SK-N-SH treated with all-trans-retinoic acid at 6 μM for 48 hours (cell line): ENCODE measurements at regions not wholly inside any gene's neighbourhood (a gene's known extent, or its start where the extent isn't known, plus 50 kb on each side); places are given as distances from the start of the nearest gene placed in this dataset.

Experiments used
- ATAC-seq: fragments of 200-7000 bp; cut with Tn5 transposase; 3 replicates; pipeline ENCODE4 v1.9.1; 2020; ENCODE audit warnings: mild to moderate bottlenecking, moderate library complexity
- ARNTL ChIP-seq: fragments of 450-650 bp; formaldehyde crosslinking; IDR thresholded peaks from 2 replicates; pipeline ENCODE4 v1.5.0; 2020; ENCODE audit warnings: low read depth, mild to moderate bottlenecking, moderate library complexity, borderline replicate concordance
- CSDC2 ChIP-seq: fragments of 250-450 bp; sonication (Bioruptor Pico); IDR thresholded peaks from 2 replicates; pipeline ENCODE4 v1.5.0; 2020; ENCODE audit warnings: mild to moderate bottlenecking, moderate library complexity
- ESRRG ChIP-seq: fragments of 250-450 bp; sonication (Bioruptor Pico); IDR thresholded peaks from 2 replicates; pipeline ENCODE4 v1.6.1; 2021; ENCODE audit warnings: mild to moderate bottlenecking
- GLIS3 ChIP-seq: fragments of 250-450 bp; sonication (Bioruptor Pico); IDR thresholded peaks from 2 replicates; pipeline ENCODE4 v1.5.0; 2020; ENCODE audit warnings: mild to moderate bottlenecking, moderate library complexity
- OSR1 ChIP-seq: fragments of 250-450 bp; sonication (Bioruptor Pico); IDR thresholded peaks from 2 replicates; pipeline ENCODE4 v1.8.0; 2022; ENCODE audit warnings: moderate library complexity, mild to moderate bottlenecking, inconsistent platforms
- PPARA ChIP-seq: fragments of 250-450 bp; sonication (Bioruptor Pico); IDR thresholded peaks from 2 replicates; pipeline ENCODE4 v1.5.0; 2020; ENCODE audit warnings: mild to moderate bottlenecking, borderline replicate concordance
- RARB ChIP-seq: fragments of 250-450 bp; sonication (Bioruptor Pico); IDR thresholded peaks from 2 replicates; pipeline ENCODE4 v1.8.0; 2021; ENCODE audit warnings: mild to moderate bottlenecking, moderate library complexity
- SNAI2 ChIP-seq: fragments of 250-450 bp; sonication (Bioruptor Pico); IDR thresholded peaks from 2 replicates; pipeline ENCODE4 v1.5.0; 2020; ENCODE audit warnings: mild to moderate bottlenecking, moderate library complexity
- TCF4 ChIP-seq: fragments of 250-450 bp; sonication (Bioruptor Pico); IDR thresholded peaks from 2 replicates; pipeline ENCODE4 v1.8.0; 2021; ENCODE audit warnings: mild to moderate bottlenecking, moderate library complexity, borderline replicate concordance
- TOX ChIP-seq: fragments of 250-450 bp; sonication (Bioruptor Pico); IDR thresholded peaks from 2 replicates; pipeline ENCODE4 v1.8.0; 2021; ENCODE audit warnings: mild to moderate bottlenecking, moderate library complexity, borderline replicate concordance
- ZC3H10 ChIP-seq: fragments of 250-450 bp; sonication (Bioruptor Pico); IDR thresholded peaks from 2 replicates; pipeline ENCODE4 v1.5.1; 2021; ENCODE audit warnings: mild to moderate bottlenecking, moderate library complexity
- ZFP3 ChIP-seq: fragments of 250-450 bp; sonication (Bioruptor Pico); IDR thresholded peaks from 2 replicates; pipeline ENCODE4 v1.5.0; 2020; ENCODE audit warnings: mild to moderate bottlenecking, moderate library complexity
- ZFP30 ChIP-seq: fragments of 450-650 bp; formaldehyde crosslinking; IDR thresholded peaks from 2 replicates; pipeline ENCODE4 v1.5.0; 2022; ENCODE audit warnings: mild to moderate bottlenecking, moderate library complexity
- ZNF565 ChIP-seq: fragments of 450-650 bp; formaldehyde crosslinking; conservative IDR thresholded peaks from 2 replicates; pipeline ENCODE4 v1.5.0; 2020; ENCODE audit warnings: low read depth, mild to moderate bottlenecking, moderate library complexity
- ZNF70 ChIP-seq: fragments of 450-650 bp; formaldehyde crosslinking; IDR thresholded peaks from 2 replicates; pipeline ENCODE4 v1.5.0; 2020; ENCODE audit warnings: mild to moderate bottlenecking, moderate library complexity
- ZNF8 ChIP-seq: fragments of 450-650 bp; formaldehyde crosslinking; IDR thresholded peaks from 2 replicates; pipeline ENCODE4 v1.5.0; 2020; ENCODE audit warnings: mild to moderate bottlenecking, moderate library complexity
- TF ChIP-seq, protein P1 (sequence below): fragments of 250-450 bp; sonication (Bioruptor Pico); IDR thresholded peaks from 2 replicates; pipeline ENCODE4 v1.8.0; 2020; ENCODE audit warnings: mild to moderate bottlenecking, moderate library complexity, borderline replicate concordance
- TF ChIP-seq, protein P2 (sequence below): fragments of 250-450 bp; sonication (Bioruptor Pico); IDR thresholded peaks from 2 replicates; pipeline ENCODE4 v1.5.1; 2021; ENCODE audit warnings: mild to moderate bottlenecking, moderate library complexity
- TF ChIP-seq, protein P3 (sequence below): fragments of 250-450 bp; sonication (Bioruptor Pico); IDR thresholded peaks from 2 replicates; pipeline ENCODE4 v1.8.0; 2021; ENCODE audit warnings: low read depth, mild to moderate bottlenecking, moderate library complexity, borderline replicate concordance
- TF ChIP-seq, protein P4 (sequence below): fragments of 250-450 bp; sonication (Bioruptor Pico); IDR thresholded peaks from 2 replicates; pipeline ENCODE4 v1.5.1; 2020; ENCODE audit warnings: low read depth, mild to moderate bottlenecking, moderate library complexity
- TF ChIP-seq, protein P5 (sequence below): fragments of 250-450 bp; sonication (Bioruptor Pico); IDR thresholded peaks from 2 replicates; pipeline ENCODE4 v1.5.0; 2020; ENCODE audit warnings: mild to moderate bottlenecking, moderate library complexity

DNA sequence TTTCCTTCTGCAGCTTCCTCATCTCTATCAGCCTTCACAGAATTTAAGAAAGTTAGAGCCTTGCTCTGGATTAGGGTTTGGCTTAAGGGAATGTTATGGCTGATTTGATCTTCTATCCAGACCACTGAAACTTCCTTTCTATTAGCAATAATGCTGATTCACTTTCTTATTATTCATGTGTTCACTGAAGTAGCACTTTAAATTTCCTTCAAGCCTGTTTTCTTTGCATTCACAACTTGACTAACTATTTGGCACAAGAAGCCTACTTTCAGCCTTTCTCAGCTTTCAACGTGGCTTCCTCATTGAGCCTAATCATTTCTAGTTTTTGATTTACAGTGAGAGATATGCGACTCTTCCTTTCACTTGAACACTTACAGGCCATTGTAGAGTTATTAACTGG is 528.5 kb downstream of the PLPP3 start:
- no peak for ATAC-seq
- TF ChIP-seq, protein P1, sequence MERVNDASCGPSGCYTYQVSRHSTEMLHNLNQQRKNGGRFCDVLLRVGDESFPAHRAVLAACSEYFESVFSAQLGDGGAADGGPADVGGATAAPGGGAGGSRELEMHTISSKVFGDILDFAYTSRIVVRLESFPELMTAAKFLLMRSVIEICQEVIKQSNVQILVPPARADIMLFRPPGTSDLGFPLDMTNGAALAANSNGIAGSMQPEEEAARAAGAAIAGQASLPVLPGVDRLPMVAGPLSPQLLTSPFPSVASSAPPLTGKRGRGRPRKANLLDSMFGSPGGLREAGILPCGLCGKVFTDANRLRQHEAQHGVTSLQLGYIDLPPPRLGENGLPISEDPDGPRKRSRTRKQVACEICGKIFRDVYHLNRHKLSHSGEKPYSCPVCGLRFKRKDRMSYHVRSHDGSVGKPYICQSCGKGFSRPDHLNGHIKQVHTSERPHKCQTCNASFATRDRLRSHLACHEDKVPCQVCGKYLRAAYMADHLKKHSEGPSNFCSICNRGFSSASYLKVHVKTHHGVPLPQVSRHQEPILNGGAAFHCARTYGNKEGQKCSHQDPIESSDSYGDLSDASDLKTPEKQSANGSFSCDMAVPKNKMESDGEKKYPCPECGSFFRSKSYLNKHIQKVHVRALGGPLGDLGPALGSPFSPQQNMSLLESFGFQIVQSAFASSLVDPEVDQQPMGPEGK (CRISPR knock-in tag), result no peak
- TF ChIP-seq CSDC2 (CRISPR knock-in tag) (no peak), ARNTL (CRISPR knock-in tag) (no peak), ZFP30 (CRISPR knock-in tag) (no peak), ZFP3 (CRISPR knock-in tag) (no peak), GLIS3 (CRISPR knock-in tag) (no peak), ZNF565 (CRISPR knock-in tag) (no peak), ZNF70 (CRISPR knock-in tag) (no peak), PPARA (CRISPR knock-in tag) (no peak), SNAI2 (CRISPR knock-in tag) (no peak), ZNF8 (no peak), TOX (no peak), OSR1 (CRISPR knock-in tag) (no peak), TCF4 (no peak), RARB (no peak), ESRRG (CRISPR knock-in tag) (no peak)
- TF ChIP-seq, protein P2, sequence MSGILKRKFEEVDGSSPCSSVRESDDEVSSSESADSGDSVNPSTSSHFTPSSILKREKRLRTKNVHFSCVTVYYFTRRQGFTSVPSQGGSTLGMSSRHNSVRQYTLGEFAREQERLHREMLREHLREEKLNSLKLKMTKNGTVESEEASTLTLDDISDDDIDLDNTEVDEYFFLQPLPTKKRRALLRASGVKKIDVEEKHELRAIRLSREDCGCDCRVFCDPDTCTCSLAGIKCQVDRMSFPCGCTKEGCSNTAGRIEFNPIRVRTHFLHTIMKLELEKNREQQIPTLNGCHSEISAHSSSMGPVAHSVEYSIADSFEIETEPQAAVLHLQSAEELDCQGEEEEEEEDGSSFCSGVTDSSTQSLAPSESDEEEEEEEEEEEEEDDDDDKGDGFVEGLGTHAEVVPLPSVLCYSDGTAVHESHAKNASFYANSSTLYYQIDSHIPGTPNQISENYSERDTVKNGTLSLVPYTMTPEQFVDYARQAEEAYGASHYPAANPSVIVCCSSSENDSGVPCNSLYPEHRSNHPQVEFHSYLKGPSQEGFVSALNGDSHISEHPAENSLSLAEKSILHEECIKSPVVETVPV (CRISPR knock-in tag), result no peak
- TF ChIP-seq, protein P3, sequence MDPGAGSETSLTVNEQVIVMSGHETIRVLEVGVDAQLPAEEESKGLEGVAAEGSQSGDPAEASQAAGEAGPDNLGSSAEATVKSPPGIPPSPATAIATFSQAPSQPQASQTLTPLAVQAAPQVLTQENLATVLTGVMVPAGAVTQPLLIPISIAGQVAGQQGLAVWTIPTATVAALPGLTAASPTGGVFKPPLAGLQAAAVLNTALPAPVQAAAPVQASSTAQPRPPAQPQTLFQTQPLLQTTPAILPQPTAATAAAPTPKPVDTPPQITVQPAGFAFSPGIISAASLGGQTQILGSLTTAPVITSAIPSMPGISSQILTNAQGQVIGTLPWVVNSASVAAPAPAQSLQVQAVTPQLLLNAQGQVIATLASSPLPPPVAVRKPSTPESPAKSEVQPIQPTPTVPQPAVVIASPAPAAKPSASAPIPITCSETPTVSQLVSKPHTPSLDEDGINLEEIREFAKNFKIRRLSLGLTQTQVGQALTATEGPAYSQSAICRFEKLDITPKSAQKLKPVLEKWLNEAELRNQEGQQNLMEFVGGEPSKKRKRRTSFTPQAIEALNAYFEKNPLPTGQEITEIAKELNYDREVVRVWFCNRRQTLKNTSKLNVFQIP (CRISPR knock-in tag), result no peak
- TF ChIP-seq, protein P4, sequence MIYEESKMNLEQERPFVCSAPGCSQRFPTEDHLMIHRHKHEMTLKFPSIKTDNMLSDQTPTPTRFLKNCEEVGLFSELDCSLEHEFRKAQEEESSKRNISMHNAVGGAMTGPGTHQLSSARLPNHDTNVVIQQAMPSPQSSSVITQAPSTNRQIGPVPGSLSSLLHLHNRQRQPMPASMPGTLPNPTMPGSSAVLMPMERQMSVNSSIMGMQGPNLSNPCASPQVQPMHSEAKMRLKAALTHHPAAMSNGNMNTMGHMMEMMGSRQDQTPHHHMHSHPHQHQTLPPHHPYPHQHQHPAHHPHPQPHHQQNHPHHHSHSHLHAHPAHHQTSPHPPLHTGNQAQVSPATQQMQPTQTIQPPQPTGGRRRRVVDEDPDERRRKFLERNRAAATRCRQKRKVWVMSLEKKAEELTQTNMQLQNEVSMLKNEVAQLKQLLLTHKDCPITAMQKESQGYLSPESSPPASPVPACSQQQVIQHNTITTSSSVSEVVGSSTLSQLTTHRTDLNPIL (CRISPR knock-in tag), result no peak
- TF ChIP-seq, protein P5, sequence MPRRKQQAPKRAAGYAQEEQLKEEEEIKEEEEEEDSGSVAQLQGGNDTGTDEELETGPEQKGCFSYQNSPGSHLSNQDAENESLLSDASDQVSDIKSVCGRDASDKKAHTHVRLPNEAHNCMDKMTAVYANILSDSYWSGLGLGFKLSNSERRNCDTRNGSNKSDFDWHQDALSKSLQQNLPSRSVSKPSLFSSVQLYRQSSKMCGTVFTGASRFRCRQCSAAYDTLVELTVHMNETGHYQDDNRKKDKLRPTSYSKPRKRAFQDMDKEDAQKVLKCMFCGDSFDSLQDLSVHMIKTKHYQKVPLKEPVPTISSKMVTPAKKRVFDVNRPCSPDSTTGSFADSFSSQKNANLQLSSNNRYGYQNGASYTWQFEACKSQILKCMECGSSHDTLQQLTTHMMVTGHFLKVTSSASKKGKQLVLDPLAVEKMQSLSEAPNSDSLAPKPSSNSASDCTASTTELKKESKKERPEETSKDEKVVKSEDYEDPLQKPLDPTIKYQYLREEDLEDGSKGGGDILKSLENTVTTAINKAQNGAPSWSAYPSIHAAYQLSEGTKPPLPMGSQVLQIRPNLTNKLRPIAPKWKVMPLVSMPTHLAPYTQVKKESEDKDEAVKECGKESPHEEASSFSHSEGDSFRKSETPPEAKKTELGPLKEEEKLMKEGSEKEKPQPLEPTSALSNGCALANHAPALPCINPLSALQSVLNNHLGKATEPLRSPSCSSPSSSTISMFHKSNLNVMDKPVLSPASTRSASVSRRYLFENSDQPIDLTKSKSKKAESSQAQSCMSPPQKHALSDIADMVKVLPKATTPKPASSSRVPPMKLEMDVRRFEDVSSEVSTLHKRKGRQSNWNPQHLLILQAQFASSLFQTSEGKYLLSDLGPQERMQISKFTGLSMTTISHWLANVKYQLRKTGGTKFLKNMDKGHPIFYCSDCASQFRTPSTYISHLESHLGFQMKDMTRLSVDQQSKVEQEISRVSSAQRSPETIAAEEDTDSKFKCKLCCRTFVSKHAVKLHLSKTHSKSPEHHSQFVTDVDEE (CRISPR knock-in tag), result no peak
- TF ChIP-seq, all 23 proteins: peak for 0

DNA sequence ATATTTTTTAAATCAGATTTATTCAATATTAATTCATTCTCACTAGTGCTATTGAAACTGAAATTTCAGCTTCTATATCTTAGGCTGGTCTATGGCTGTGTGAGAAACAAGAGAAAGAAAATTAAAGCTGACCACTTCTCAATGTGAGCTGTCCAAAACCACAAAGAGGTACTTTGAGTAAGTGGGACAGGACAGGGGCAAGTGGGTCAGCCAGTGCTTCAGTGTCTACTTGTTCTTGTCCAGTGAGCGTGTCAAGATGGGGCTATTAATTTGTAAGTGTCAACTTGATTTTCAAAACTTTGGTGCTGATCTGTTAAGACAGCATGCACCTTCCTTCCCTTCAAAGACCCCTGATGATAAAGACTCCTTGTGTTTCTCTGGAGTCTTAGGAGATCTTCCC is 533.9 kb downstream of the PLPP3 start:
- ATAC-seq, result no peak
- TF ChIP-seq, protein P4 (CRISPR knock-in tag), result no peak
- TF ChIP-seq ESRRG (CRISPR knock-in tag) (no peak), ZFP30 (CRISPR knock-in tag) (no peak), SNAI2 (CRISPR knock-in tag) (no peak), ZNF70 (CRISPR knock-in tag) (no peak), ZFP3 (CRISPR knock-in tag) (no peak), PPARA (CRISPR knock-in tag) (no peak), ARNTL (CRISPR knock-in tag) (no peak), TOX (no peak), ZC3H10 (no peak), TCF4 (no peak), ZNF8 (no peak)
- TF ChIP-seq, protein P1 (CRISPR knock-in tag), result no peak
- TF ChIP-seq, protein P3 (CRISPR knock-in tag), result no peak
- TF ChIP-seq, protein P5 (CRISPR knock-in tag), result no peak
